Mesodermal cell (in vitro differentiated cells): ENCODE measurements at regions not wholly inside any gene's neighbourhood (a gene's known extent, or its start where the extent isn't known, plus 50 kb on each side); places are given as distances from the start of the nearest gene placed in this dataset.

Source experiments
- H3K27ac ChIP-seq: 2 replicates; pipeline ENCODE4 v1.7.0; 2013; ENCODE audit warnings: mild to moderate bottlenecking, low read depth, low read length, moderate library complexity; ENCODE audit not compliant: severe bottlenecking
- H3K36me3 ChIP-seq: 2 replicates; pipeline ENCODE4 v1.7.1; 2013; ENCODE audit warnings: mild to moderate bottlenecking, low read length, moderate library complexity; ENCODE audit not compliant: control insufficient read depth, insufficient read depth
- H3K4me1 ChIP-seq: one replicate; pipeline ENCODE4 v1.7.1; 2013; ENCODE audit warnings: mild to moderate bottlenecking, low read length; ENCODE audit not compliant: insufficient read depth, control insufficient read depth, poor library complexity, severe bottlenecking
- H3K4me3 ChIP-seq: 2 replicates; pipeline ENCODE4 v1.7.0; 2013; ENCODE audit warnings: low read length, control low read depth, mild to moderate bottlenecking; ENCODE audit not compliant: insufficient read depth, poor library complexity, severe bottlenecking; ENCODE audit errors: extremely low read depth
- H3K9me3 ChIP-seq: 2 replicates; pipeline ENCODE4 v1.7.1; 2013; ENCODE audit warnings: mild to moderate bottlenecking, low read length, moderate library complexity; ENCODE audit not compliant: control insufficient read depth
- WGBS, 2 experiments: methylation state at CpG; one replicate each; pipeline ENCODE4 v1.1.5; 2013; ENCODE audit warnings: missing lambda C conversion rate in 2 of 2; ENCODE audit not compliant: insufficient coverage in 2 of 2; 5-methylcytosine and 5-hydroxymethylcytosine counted together

GRCh38 chr20:58571693-58572427, 56.7 kb upstream of the APCDD1L start:
- 89 to 93% methylated on average over 7 to 9 of the region's 16 CpGs for WGBS, 2 experiments
- H3K36me3 ChIP-seq = no peaks in the 10 kb centered on the region
- H3K4me1 ChIP-seq = peaks cover 7% of the 10 kb centered on the region
- no peak overlapping the region for H3K4me3 ChIP-seq
- H3K27ac ChIP-seq = peak overlapping the region; percentile 79
- no peaks in the 10 kb centered on the region for H3K9me3 ChIP-seq

- Histone ChIP-seq H3K4me3 (no peak overlapping the region), H3K27ac (peak overlapping the region; percentile 79), H3K4me1 (peaks cover 7% of the 10 kb centered on the region)
Observed at GRCh38 chr20:58571356-58571692, 56.1 kb upstream of the APCDD1L start.

GRCh38 chr20:58570204-58570859, 55.1 kb upstream of the APCDD1L start:
- Histone ChIP-seq H3K4me3 (no peak overlapping the region), H3K4me1 (peaks cover 7% of the 10 kb centered on the region), H3K36me3 (no peaks in the 10 kb centered on the region), H3K9me3 (no peaks in the 10 kb centered on the region), H3K27ac (no peak overlapping the region)
- 85 to 90% methylated on average over 4 to 11 of the region's 15 CpGs for WGBS, 2 experiments

More at GRCh38 chr20:58571356-58571692, 56.1 kb upstream of the APCDD1L start:
- WGBS, 2 experiments = 76% methylated on average over 2 of the region's 2 CpGs; no CpG with 5 or more reads in 1 of the 2 experiments
- no peaks in the 10 kb centered on the region for H3K36me3 ChIP-seq
- H3K9me3 ChIP-seq = no peaks in the 10 kb centered on the region

- Histone ChIP-seq H3K4me1 (peaks cover 7% of the 10 kb centered on the region), H3K4me3 (no peak overlapping the region)
- 88 to 96% methylated on average over 18 to 20 of the region's 28 CpGs for WGBS, 2 experiments
Observed at GRCh38 chr20:58569241-58570125, 54.3 kb upstream of the APCDD1L start.

GRCh38 chr20:58568483-58569240, 53.5 kb upstream of the APCDD1L start:
- 85 to 92% methylated on average over 12 to 17 of the region's 20 CpGs for WGBS, 2 experiments
- no peaks in the 10 kb centered on the region for H3K36me3 ChIP-seq
- no peaks in the 10 kb centered on the region for H3K9me3 ChIP-seq
- H3K4me3 ChIP-seq = no peak overlapping the region
- H3K4me1 ChIP-seq = peaks cover 7% of the 10 kb centered on the region
- no peak overlapping the region for H3K27ac ChIP-seq

More at GRCh38 chr20:58569241-58570125, 54.3 kb upstream of the APCDD1L start:
- H3K9me3 ChIP-seq = no peaks in the 10 kb centered on the region
- H3K36me3 ChIP-seq = no peaks in the 10 kb centered on the region
- H3K27ac ChIP-seq = no peak overlapping the region

GRCh38 chr20:58568126-58568482, 52.9 kb upstream of the APCDD1L start:
- H3K4me3 ChIP-seq = no peak overlapping the region
- peaks cover 7% of the 10 kb centered on the region for H3K4me1 ChIP-seq
- no peaks in the 10 kb centered on the region for H3K9me3 ChIP-seq
- 83 to 91% methylated on average over 6 to 7 of the region's 10 CpGs for WGBS, 2 experiments
- H3K36me3 ChIP-seq = no peaks in the 10 kb centered on the region
- no peak overlapping the region for H3K27ac ChIP-seq

- WGBS, 2 experiments = 97% methylated on average over 10 to 13 of the region's 13 CpGs
Observed at GRCh38 chr20:58567437-58567836, 52.2 kb upstream of the APCDD1L start.

DNA sequence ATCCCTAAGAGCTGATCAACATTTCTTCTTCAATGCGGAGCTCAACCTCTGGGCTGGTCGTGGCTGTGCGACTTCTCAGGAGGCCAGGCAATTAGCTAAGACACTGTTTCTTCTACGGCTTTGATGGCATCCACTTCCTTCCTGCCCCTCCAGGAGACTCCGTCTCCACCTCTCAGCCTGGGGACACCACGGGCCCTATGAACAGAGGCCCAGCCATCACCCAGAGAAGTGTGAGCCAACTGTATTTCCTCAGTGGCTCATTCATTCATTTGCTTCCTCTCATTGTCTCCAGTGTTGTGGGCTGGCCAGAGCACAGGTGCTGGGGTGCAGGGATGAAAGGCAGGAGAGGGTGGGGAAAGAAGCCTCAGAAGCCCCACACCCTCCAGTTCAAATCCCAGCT, 51.8 kb upstream of the APCDD1L start:
- H3K27ac ChIP-seq = no peak overlapping the region
- H3K36me3 ChIP-seq = no peaks in the 10 kb centered on the region
- 90 to 92% methylated on average over 4 to 6 of the region's 6 CpGs for WGBS, 2 experiments
- no peak overlapping the region for H3K4me3 ChIP-seq
- peaks cover 7% of the 10 kb centered on the region for H3K4me1 ChIP-seq
- H3K9me3 ChIP-seq = no peaks in the 10 kb centered on the region

More at GRCh38 chr20:58567437-58567836, 52.2 kb upstream of the APCDD1L start:
- Histone ChIP-seq H3K4me3 (no peak overlapping the region), H3K27ac (no peak overlapping the region), H3K36me3 (no peaks in the 10 kb centered on the region), H3K9me3 (no peaks in the 10 kb centered on the region), H3K4me1 (peaks cover 7% of the 10 kb centered on the region)

- H3K27ac ChIP-seq = no peak overlapping the region
- H3K4me3 ChIP-seq = no peak overlapping the region
- 93 to 97% methylated on average over 13 of the region's 13 CpGs for WGBS, 2 experiments
- no peaks in the 10 kb centered on the region for H3K9me3 ChIP-seq
- H3K4me1 ChIP-seq = no peaks in the 10 kb centered on the region
- H3K36me3 ChIP-seq = no peaks in the 10 kb centered on the region
Observed at GRCh38 chr20:58565461-58566175, 50.4 kb upstream of the APCDD1L start.
